Left lung (tissue), 4 donors: ENCODE measurements at regions not wholly inside any gene's neighbourhood (a gene's known extent, or its start where the extent isn't known, plus 50 kb on each side); places are given as distances from the start of the nearest gene placed in this dataset.

Experiments
- ATAC-seq: fragments of 200-7000 bp; cut with Tn5 transposase; one replicate; pipeline ENCODE4 v1.9.1; 2020; ENCODE audit warnings: moderate library complexity
- DNase-seq, 4 donors: peaks; one replicate each; pipeline ENCODE4 v3.0.0-alpha.2; 2013 to 2020
- H3K27ac ChIP-seq, 2 donors: fragments of 200-600 bp; sonication (generic) in 1 of 2; one replicate each; pipeline versions ENCODE4 v1.5.0 to v1.8.0; 2020 to 2021
- H3K27me3 ChIP-seq, 2 donors: fragments of 200-600 bp; sonication (generic) in 1 of 2; one replicate each; pipeline versions ENCODE4 v1.5.0 to v1.8.0; 2020 to 2021
- H3K36me3 ChIP-seq, 2 donors: fragments of 200-600 bp; sonication (generic) in 1 of 2; one replicate each; pipeline versions ENCODE4 v1.5.0 to v1.8.0; 2020 to 2021
- H3K4me1 ChIP-seq, 2 donors: fragments of 200-600 bp; one replicate each; pipeline ENCODE4 v1.8.0; 2021
- H3K4me3 ChIP-seq, 2 donors: fragments of 200-600 bp; sonication (generic) in 1 of 2; one replicate each; pipeline versions ENCODE4 v1.5.0 to v1.8.0; 2020 to 2021; ENCODE audit warnings: mild to moderate bottlenecking in 1 of 2
- H3K9me3 ChIP-seq, 2 donors: fragments of 200-600 bp; sonication (generic) in 1 of 2; one replicate each; pipeline versions ENCODE4 v1.5.0 to v1.8.0; 2020 to 2021
- CTCF ChIP-seq, 2 donors: fragments of 200-600 bp; sonication (generic) in 1 of 2; IDR thresholded peaks; one replicate each; pipeline versions ENCODE4 v1.5.0 to v1.8.0; 2021; ENCODE audit warnings: antibody characterized with exemption in 2 of 2
- intact Hi-C, 2 donors: fragments of 100-400 bp; cut with DNase I; formaldehyde crosslinking; loops; one replicate each; pipeline versions ENCODE4 v1.11.2 to v1.14.2; 2022
- donor health status: DM: no; HTN: yes; CAD: no.
- donor health status: DM: no; HTN: no; CAD: no.

GRCh38 chr9:82168585-82168984 lies 180.0 kb downstream of the SPATA31D1 start:
- no peak for TF ChIP-seq CTCF (IDR thresholded peaks at IDR 0.05)
- Histone ChIP-seq H3K4me3 (no peak overlapping the region), H3K27me3 (no peaks in the 10 kb centered on the region), H3K9me3 (peaks cover 0 to 4% of the 10 kb centered on the region in 2 donors), H3K36me3 (no peaks in the 10 kb centered on the region), H3K4me1 (peaks cover 4 to 12% of the 10 kb centered on the region in 2 donors), H3K27ac (no peak overlapping the region)
- ATAC-seq (peak; percentile 90), DNase-seq (no peak)
- intact Hi-C loops: no loop called here

GRCh38 chr9:82170866-82171265 lies 182.3 kb downstream of the SPATA31D1 start:
- H3K36me3 ChIP-seq: no peaks in the 10 kb centered on the region
- no peak overlapping the region for H3K4me3 ChIP-seq
- no peak overlapping the region for H3K27ac ChIP-seq
- no peaks in the 10 kb centered on the region for H3K27me3 ChIP-seq
- intact Hi-C loops: no loop called here
- DNase-seq (no peak), ATAC-seq (no peak)
- H3K9me3 ChIP-seq: no peaks in the 10 kb centered on the region
- TF ChIP-seq CTCF (IDR thresholded peaks at IDR 0.05): no peak
- peaks cover 4 to 12% of the 10 kb centered on the region in 2 donors for H3K4me1 ChIP-seq

- Histone ChIP-seq H3K4me3 (no peak overlapping the region), H3K27me3 (no peaks in the 10 kb centered on the region), H3K9me3 (no peaks in the 10 kb centered on the region), H3K27ac (no peak overlapping the region), H3K36me3 (no peaks in the 10 kb centered on the region), H3K4me1 (peaks cover 4 to 12% of the 10 kb centered on the region in 2 donors)
- no peak for DNase-seq
- no peak for ATAC-seq
- TF ChIP-seq CTCF (IDR thresholded peaks at IDR 0.05): no peak
- intact Hi-C loops: no loop called here
These were observed 182.7 kb downstream of the SPATA31D1 start for GRCh38 chr9:82171271-82171670.

- H3K36me3 ChIP-seq: no peaks in the 10 kb centered on the region
- no peaks in the 10 kb centered on the region for H3K27me3 ChIP-seq
- no peak for TF ChIP-seq CTCF (IDR thresholded peaks at IDR 0.05)
- H3K27ac ChIP-seq: no peak overlapping the region
- H3K4me1 ChIP-seq: no peaks in the 10 kb centered on the region
- H3K9me3 ChIP-seq: peaks cover 0 to 5% of the 10 kb centered on the region in 2 donors
- intact Hi-C loops: no loop called here
- no peak overlapping the region for H3K4me3 ChIP-seq
- no peak for DNase-seq
- no peak for ATAC-seq
These were observed 192.1 kb downstream of the SPATA31D1 start for GRCh38 chr9:82180711-82181110.

- ATAC-seq (no peak), DNase-seq (no peak)
- Histone ChIP-seq H3K9me3 (no peaks in the 10 kb centered on the region), H3K27me3 (no peaks in the 10 kb centered on the region), H3K27ac (no peak overlapping the region), H3K4me3 (no peak overlapping the region), H3K4me1 (no peaks in the 10 kb centered on the region), H3K36me3 (no peaks in the 10 kb centered on the region)
- intact Hi-C loops: no loop called here
- no peak for TF ChIP-seq CTCF (IDR thresholded peaks at IDR 0.05)
These were observed 194.7 kb downstream of the SPATA31D1 start for GRCh38 chr9:82183181-82183860.
